HepG2 (cell line): ENCODE measurements at regions not wholly inside any gene's neighbourhood (a gene's known extent, or its start where the extent isn't known, plus 50 kb on each side); places are given as distances from the start of the nearest gene placed in this dataset.

Experiments used
- ATAC-seq: fragments of 200-7000 bp; cut with Tn5 transposase; 3 replicates; pipeline ENCODE4 v1.9.1; 2020; ENCODE audit warnings: mild to moderate bottlenecking, moderate library complexity
- BruUV-seq: library from RNA; stranded (reverse); fragments of 400-500 nt; replicated peaks from 2 replicates; lab custom pipeline; 2021; lab: Mats Ljungman, UMichigan
- CTCF ChIA-PET: fragments of 300-600 bp; formaldehyde crosslinking; extraction: SDS; loops from one replicate; lab custom pipeline; 2021; ENCODE audit warnings: low total read pairs, inconsistent platforms, low intra/inter-chr PET ratio; lab: Yijun Ruan, JAX
- POLR2A ChIA-PET: fragments of 350-600 bp; sonication (Branson Sonifier 250); formaldehyde crosslinking; loops from one replicate; lab custom pipeline; 2020; ENCODE audit warnings: antibody characterized with exemption, inconsistent platforms; lab: Yijun Ruan, JAX
- DNase-seq: peaks from one replicate; pipeline ENCODE4 v3.0.0-alpha.2; 2015; ENCODE audit warnings: low spot score
- FAIRE-seq: peaks from 3 replicates; lab custom pipeline; 2011; peaks lifted over from hg19 to GRCh38; lab: Jason Lieb, UNC
- H2AFZ ChIP-seq: one replicate; pipeline ENCODE4 v1.6.1; 2011; ENCODE audit warnings: low read length, inconsistent platforms
- H3K27ac ChIP-seq: fragments of 300-600 bp; 3 replicates; pipeline ENCODE4 v1.8.0; 2011; ENCODE audit warnings: mixed run types, mild to moderate bottlenecking, mixed read lengths, low read length, inconsistent platforms; ENCODE audit not compliant: insufficient read depth; ENCODE audit errors: extremely low read length
- H3K27me3 ChIP-seq, 2 experiments: fragments of 200-600 bp in 1 of 2; 2 replicates in 1 of 2; 3 replicates in 1 of 2; pipeline versions ENCODE4 v1.6.0 to v1.8.0; 2011; ENCODE audit warnings: low read length in 2 of 2, mild to moderate bottlenecking in 2 of 2, moderate library complexity in 2 of 2, inconsistent platforms in 1 of 2; ENCODE audit not compliant: insufficient read depth in 2 of 2, control insufficient read depth in 1 of 2
- H3K36me3 ChIP-seq, 2 experiments: fragments of 200-600 bp in 1 of 2; replicated peaks in 1 of 2; 2 replicates in 1 of 2; 3 replicates in 1 of 2; pipeline versions ENCODE4 v1.5.1 to v1.8.0; 2011; ENCODE audit warnings: low read length in 2 of 2, inconsistent platforms in 1 of 2; ENCODE audit not compliant: insufficient read depth in 2 of 2, control insufficient read depth in 1 of 2
- H3K4me1 ChIP-seq: 2 replicates; pipeline ENCODE4 v1.5.1; 2012; ENCODE audit warnings: low read length, inconsistent platforms; ENCODE audit not compliant: insufficient read depth
- H3K4me2 ChIP-seq: 2 replicates; pipeline ENCODE4 v1.6.0; 2011; ENCODE audit warnings: low read depth, low read length, inconsistent platforms
- H3K4me3 ChIP-seq, 3 experiments: fragments of 200-600 bp in 1 of 3; sonication (generic), shearing (Covaris generic) in 1 of 3; replicated peaks in 1 of 3; 2 replicates each; pipeline ENCODE4 v1.5.1; 2011 to 2016; ENCODE audit warnings: low read length in 3 of 3, inconsistent platforms in 2 of 3, low read depth in 2 of 3, mild to moderate bottlenecking in 2 of 3, control low read depth in 1 of 3, mixed read lengths in 1 of 3; ENCODE audit not compliant: insufficient read depth in 1 of 3
- H3K79me2 ChIP-seq: one replicate; pipeline ENCODE4 v1.6.1; 2011; ENCODE audit warnings: low read length, inconsistent platforms; ENCODE audit not compliant: insufficient read depth
- H3K9ac ChIP-seq: 2 replicates; pipeline ENCODE4 v1.6.0; 2011; ENCODE audit warnings: mild to moderate bottlenecking, low read depth, low read length, inconsistent platforms; ENCODE audit not compliant: insufficient read depth
- H3K9me3 ChIP-seq: 2 replicates; pipeline ENCODE4 v1.5.1; 2012; ENCODE audit warnings: mild to moderate bottlenecking, low read length
- H4K20me1 ChIP-seq: 2 replicates; pipeline ENCODE4 v1.6.0; 2011; ENCODE audit warnings: inconsistent platforms, mild to moderate bottlenecking, low read length, moderate library complexity; ENCODE audit not compliant: insufficient read depth
- AFF4 ChIP-seq: sonication (generic); formaldehyde crosslinking; IDR thresholded peaks from 2 replicates; pipeline ENCODE4 v1.4.0; 2020; ENCODE audit warnings: missing genetic modification reagents
- IKZF4 ChIP-seq: sonication (generic); formaldehyde crosslinking; IDR thresholded peaks from 2 replicates; pipeline ENCODE4 v1.5.1; 2020; ENCODE audit warnings: borderline replicate concordance, mild to moderate bottlenecking, low read depth, missing genetic modification reagents; ENCODE audit errors: not compliant biosample characterization
- KDM3A ChIP-seq: IDR thresholded peaks from 2 replicates; pipeline ENCODE4 v1.6.1; 2018; ENCODE audit warnings: low read depth, missing compliant biosample characterization
- PAF1 ChIP-seq: IDR thresholded peaks from 2 replicates; pipeline ENCODE4 v1.6.1; 2016; ENCODE audit warnings: missing genetic modification reagents, missing compliant biosample characterization
- SAP130 ChIP-seq: IDR thresholded peaks from 2 replicates; pipeline ENCODE4 v1.6.1; 2016; ENCODE audit warnings: low read depth
- SATB2 ChIP-seq: sonication (generic); formaldehyde crosslinking; IDR thresholded peaks from 2 replicates; pipeline ENCODE4 v1.5.0; 2020; ENCODE audit warnings: missing genetic modification reagents
- SIN3B ChIP-seq: fragments of 150-350 bp; IDR thresholded peaks from 2 replicates; pipeline ENCODE4 v1.6.1; 2014; ENCODE audit warnings: low read length
- TAF15 ChIP-seq: fragments of 200-400 bp; formaldehyde crosslinking; IDR thresholded peaks from one replicate; pipeline ENCODE4 v1.6.1; 2018; ENCODE audit warnings: mild to moderate bottlenecking, low read depth, low read length; ENCODE audit not compliant: poor library complexity, severe bottlenecking
- TCF7 ChIP-seq: sonication (generic); IDR thresholded peaks from 2 replicates; pipeline ENCODE4 v1.6.1; 2016; ENCODE audit warnings: antibody characterized with exemption, low read depth
- TRAFD1 ChIP-seq: sonication (generic); formaldehyde crosslinking; IDR thresholded peaks from 2 replicates; pipeline ENCODE4 v1.5.1; 2020; ENCODE audit warnings: missing genetic modification reagents, mild to moderate bottlenecking, borderline replicate concordance
- ZSCAN21 ChIP-seq: sonication (generic); formaldehyde crosslinking; IDR thresholded peaks from 2 replicates; pipeline ENCODE4 v1.8.0; 2022; ENCODE audit warnings: mild to moderate bottlenecking, missing genetic modification reagents, moderate library complexity, borderline replicate concordance
- WGBS: methylation state at CpG from one replicate; pipeline ENCODE4 v1.1.6; 2017; ENCODE audit warnings: low lambda C conversion rate; 5-methylcytosine and 5-hydroxymethylcytosine counted together
- in situ Hi-C: cut with HindIII; loops from 2 replicates; pipeline ENCODE4 v1.10.0; 2017; ENCODE audit warnings: low pct_unique_long_range_greater_than_20kb; ENCODE audit not compliant: extremely low pct_ligation_motif_present
- intact Hi-C: fragments of 100-400 bp; cut with micrococcal nuclease; formaldehyde crosslinking; loops from one replicate; pipeline ENCODE4 v1.10.0; 2022; ENCODE audit not compliant: unreplicated experiment

- Histone ChIP-seq H3K4me3 (no peak overlapping the region), H3K9ac (no peak overlapping the region), H3K36me3 (no peaks in the 10 kb centered on the region)
- no peak for ATAC-seq
- ChIA-PET POLR2A (no interaction called here), CTCF (no interaction called here)
- DNase-seq, result no peak
- in situ Hi-C loops, result no loop called here
- no peak for FAIRE-seq
- TF ChIP-seq SAP130 (CRISPR knock-in tag) (no peak), IKZF4 (CRISPR knock-in tag) (no peak), PAF1 (CRISPR knock-in tag) (no peak), TCF7 (no peak), KDM3A (CRISPR knock-in tag) (no peak), TAF15 (no peak), SIN3B (no peak), SATB2 (CRISPR knock-in tag) (no peak), TRAFD1 (CRISPR knock-in tag) (no peak), ZSCAN21 (no peak), AFF4 (CRISPR knock-in tag) (no peak)
- TF ChIP-seq, all 625 proteins: peak for 0
- BruUV-seq, result no TSS peak
- Histone ChIP-seq H3K4me2 (no peak overlapping the region), H3K27ac (no peak overlapping the region), H3K79me2 (no peaks in the 10 kb centered on the region), H3K9me3 (no peaks in the 10 kb centered on the region), H3K27me3 (no peaks in the 10 kb centered on the region; a peak in 1 of 5 replicates), H2AFZ (no peak overlapping the region), H4K20me1 (no peaks in the 10 kb centered on the region), H3K4me1 (no peaks in the 10 kb centered on the region)
- WGBS, result 0% methylated on average over 2 of the region's 2 CpGs
- intact Hi-C loops, result loop anchor here (2.0 kb wide), 1 partner anchor 19 kb away; no protein-coding TSS in a partner anchor
These were observed 195.5 kb downstream of the ETS1 start for GRCh38 chr11:128391811-128392210.
